ENCODE measurements at regions not wholly inside any gene's neighbourhood (a gene's known extent, or its start where the extent isn't known, plus 50 kb on each side); places are given as distances from the start of the nearest gene placed in this dataset.
A peak's percentile ranks its signal among the peaks of the same experiment; 100 is the strongest.

DNA sequence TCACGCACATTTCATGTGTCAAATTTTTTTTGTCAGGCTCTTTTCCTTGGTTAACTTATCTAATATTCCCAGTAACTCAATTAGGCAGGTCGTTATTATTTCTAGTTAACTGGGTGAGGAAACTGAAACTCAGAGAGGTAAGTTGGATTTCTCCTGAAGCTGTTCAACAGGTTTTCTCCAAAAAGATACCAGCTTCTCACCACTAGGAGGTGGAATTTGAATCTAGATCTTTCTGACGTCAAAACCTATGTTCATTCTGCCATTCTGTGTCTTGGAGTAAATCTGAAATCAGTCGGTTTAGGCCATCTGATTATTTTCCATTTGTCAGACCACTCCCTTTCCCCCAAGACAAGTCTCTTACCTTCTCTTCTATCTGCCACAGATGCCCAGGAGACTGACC lies 572.9 kb downstream of the ACTL7B start:
- H3K4me3 ChIP-seq (ENCODE audit: low read depth, low read length): no peak overlapping the region
- no peaks in the 10 kb centered on the region for H3K4me1 ChIP-seq (ENCODE audit: control insufficient read depth, insufficient read depth, low read length)
- no peaks in the 10 kb centered on the region for H3K9me3 ChIP-seq (ENCODE audit: control insufficient read depth, insufficient read depth, low read length)
- H3K9ac ChIP-seq (ENCODE audit: low read depth, low read length): no peak overlapping the region
- no peaks in the 10 kb centered on the region for H3K27me3 ChIP-seq (ENCODE audit: control insufficient read depth, insufficient read depth, low read length)
- H3K36me3 ChIP-seq (ENCODE audit: control insufficient read depth, insufficient read depth, low read length): no peaks in the 10 kb centered on the region
- no peak overlapping the region for H3K27ac ChIP-seq (ENCODE audit: low read depth, low read length)

DNA sequence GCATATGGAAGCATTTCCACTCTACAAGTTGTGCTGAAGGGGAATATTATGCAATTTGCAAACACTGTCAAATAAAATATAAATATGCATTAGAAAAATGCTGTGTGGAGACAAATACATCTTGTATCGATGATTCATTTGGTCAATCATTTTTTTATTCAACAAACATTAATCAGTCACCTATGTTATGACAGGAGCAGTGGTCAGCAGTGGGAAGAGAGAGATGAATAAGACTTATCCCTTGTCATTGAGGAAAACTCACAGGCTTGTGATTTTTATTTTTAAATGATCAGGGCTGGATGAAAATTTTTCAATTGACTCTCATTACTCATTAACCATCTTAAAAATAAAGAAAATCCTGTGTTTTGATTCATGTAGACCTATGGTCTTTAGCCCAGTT lies 574.1 kb downstream of the ACTL7B start:
- Histone ChIP-seq H3K9ac (ENCODE audit: low read depth, low read length) (no peak overlapping the region), H3K27me3 (ENCODE audit: control insufficient read depth, insufficient read depth, low read length) (no peaks in the 10 kb centered on the region), H3K4me1 (ENCODE audit: control insufficient read depth, insufficient read depth, low read length) (no peaks in the 10 kb centered on the region), H3K27ac (ENCODE audit: low read depth, low read length) (no peak overlapping the region), H3K4me3 (ENCODE audit: low read depth, low read length) (no peak overlapping the region), H3K36me3 (ENCODE audit: control insufficient read depth, insufficient read depth, low read length) (no peaks in the 10 kb centered on the region), H3K9me3 (ENCODE audit: control insufficient read depth, insufficient read depth, low read length) (no peaks in the 10 kb centered on the region)

DNA sequence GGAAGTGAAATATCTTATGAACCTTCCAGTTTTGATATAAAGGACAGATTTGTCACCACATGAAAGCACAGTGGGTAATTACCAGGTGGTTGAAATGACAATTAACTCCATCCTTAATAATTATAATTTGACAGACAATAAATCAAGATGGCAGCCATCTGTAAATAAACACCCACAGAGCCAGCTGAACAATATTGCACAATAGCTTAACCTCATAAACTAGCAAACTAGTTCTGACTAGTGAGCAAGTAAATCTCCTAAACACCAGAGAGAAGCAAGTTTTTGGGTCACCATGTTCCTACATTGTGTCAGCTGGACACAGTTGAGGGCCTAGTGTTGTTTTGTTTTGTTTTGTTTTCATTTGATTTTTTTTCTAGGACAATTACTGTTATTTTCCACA lies 577.4 kb downstream of the ACTL7B start:
- no peak overlapping the region for H3K9ac ChIP-seq (ENCODE audit: low read depth, low read length)
- no peaks in the 10 kb centered on the region for H3K4me1 ChIP-seq (ENCODE audit: control insufficient read depth, insufficient read depth, low read length)
- no peaks in the 10 kb centered on the region for H3K27me3 ChIP-seq (ENCODE audit: control insufficient read depth, insufficient read depth, low read length)
- H3K27ac ChIP-seq (ENCODE audit: low read depth, low read length): no peak overlapping the region
- no peaks in the 10 kb centered on the region for H3K9me3 ChIP-seq (ENCODE audit: control insufficient read depth, insufficient read depth, low read length)
- no peak overlapping the region for H3K4me3 ChIP-seq (ENCODE audit: low read depth, low read length)
- no peaks in the 10 kb centered on the region for H3K36me3 ChIP-seq (ENCODE audit: control insufficient read depth, insufficient read depth, low read length)

DNA sequence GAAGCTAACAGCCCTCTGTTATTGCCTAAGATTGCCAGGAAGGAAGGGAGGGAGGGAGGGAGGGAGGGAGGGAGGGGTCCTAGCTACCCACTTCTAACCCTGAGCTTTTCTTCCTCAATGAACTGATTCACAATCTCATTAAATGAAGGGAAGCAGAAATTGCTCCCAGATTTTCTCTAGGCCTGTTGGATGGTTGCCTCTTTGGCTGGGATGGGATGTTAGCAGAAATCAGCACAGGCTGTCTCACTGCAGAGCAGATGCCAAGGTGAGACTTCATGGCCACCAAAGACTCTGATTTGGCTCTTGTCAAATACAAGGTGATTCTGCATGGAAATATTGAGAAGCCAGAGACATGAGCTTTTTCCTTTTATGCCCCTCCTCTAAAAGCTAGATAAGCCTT lies 578.6 kb downstream of the ACTL7B start:
- Histone ChIP-seq H3K27me3 (ENCODE audit: control insufficient read depth, insufficient read depth, low read length) (no peaks in the 10 kb centered on the region), H3K27ac (ENCODE audit: low read depth, low read length) (no peak overlapping the region), H3K9me3 (ENCODE audit: control insufficient read depth, insufficient read depth, low read length) (no peaks in the 10 kb centered on the region), H3K4me1 (ENCODE audit: control insufficient read depth, insufficient read depth, low read length) (peaks cover 9% of the 10 kb centered on the region), H3K9ac (ENCODE audit: low read depth, low read length) (no peak overlapping the region), H3K36me3 (ENCODE audit: control insufficient read depth, insufficient read depth, low read length) (no peaks in the 10 kb centered on the region), H3K4me3 (ENCODE audit: low read depth, low read length) (no peak overlapping the region)

DNA sequence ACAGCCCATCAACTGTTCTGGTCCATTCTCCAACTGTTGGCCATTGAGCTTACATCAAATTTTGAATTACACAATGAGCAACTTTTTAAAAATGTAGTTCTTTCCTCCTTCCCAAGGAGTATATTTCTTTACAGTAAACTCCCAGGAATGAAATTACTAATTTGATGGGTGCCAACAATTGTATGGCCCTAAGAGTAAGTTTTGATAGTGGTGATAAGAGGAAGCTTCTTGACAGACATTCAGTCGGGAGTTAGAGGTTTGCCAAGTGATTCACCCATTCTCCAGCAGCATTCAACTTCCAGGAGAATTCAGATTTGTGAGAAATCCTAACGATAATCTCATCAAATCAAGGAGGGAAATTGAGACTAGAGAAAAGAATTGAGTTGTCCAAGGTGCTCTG lies 579.9 kb downstream of the ACTL7B start:
- Histone ChIP-seq H3K36me3 (ENCODE audit: control insufficient read depth, insufficient read depth, low read length) (no peaks in the 10 kb centered on the region), H3K27me3 (ENCODE audit: control insufficient read depth, insufficient read depth, low read length) (no peaks in the 10 kb centered on the region), H3K4me1 (ENCODE audit: control insufficient read depth, insufficient read depth, low read length) (peaks cover 22% of the 10 kb centered on the region), H3K27ac (ENCODE audit: low read depth, low read length) (no peak overlapping the region), H3K9me3 (ENCODE audit: control insufficient read depth, insufficient read depth, low read length) (no peaks in the 10 kb centered on the region), H3K9ac (ENCODE audit: low read depth, low read length) (no peak overlapping the region), H3K4me3 (ENCODE audit: low read depth, low read length) (no peak overlapping the region)

DNA sequence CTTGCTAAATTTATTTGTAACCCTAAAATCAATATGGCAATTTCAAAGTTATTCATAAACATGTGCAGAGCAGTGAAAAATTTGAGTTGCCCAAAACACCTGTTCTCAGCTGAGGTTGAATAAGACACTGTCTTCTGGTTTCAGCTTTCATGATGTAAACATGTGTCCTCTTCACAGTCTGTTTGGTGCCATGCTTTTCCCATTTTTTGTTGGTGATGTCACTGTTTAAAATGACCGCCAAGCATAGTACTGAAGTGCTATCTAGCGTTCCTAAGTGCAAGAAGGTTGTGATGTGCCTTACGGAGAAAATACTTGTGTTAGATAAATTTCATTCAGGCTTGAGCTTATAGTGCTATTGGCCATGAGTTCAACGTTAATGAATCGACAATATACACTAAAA lies 580.8 kb downstream of the ACTL7B start:
- no peak overlapping the region for H3K27ac ChIP-seq (ENCODE audit: low read depth, low read length)
- no peak overlapping the region for H3K9ac ChIP-seq (ENCODE audit: low read depth, low read length)
- H3K9me3 ChIP-seq (ENCODE audit: control insufficient read depth, insufficient read depth, low read length): no peaks in the 10 kb centered on the region
- H3K36me3 ChIP-seq (ENCODE audit: control insufficient read depth, insufficient read depth, low read length): no peaks in the 10 kb centered on the region
- H3K27me3 ChIP-seq (ENCODE audit: control insufficient read depth, insufficient read depth, low read length): no peaks in the 10 kb centered on the region
- peaks cover 22% of the 10 kb centered on the region for H3K4me1 ChIP-seq (ENCODE audit: control insufficient read depth, insufficient read depth, low read length)
- no peak overlapping the region for H3K4me3 ChIP-seq (ENCODE audit: low read depth, low read length)

DNA sequence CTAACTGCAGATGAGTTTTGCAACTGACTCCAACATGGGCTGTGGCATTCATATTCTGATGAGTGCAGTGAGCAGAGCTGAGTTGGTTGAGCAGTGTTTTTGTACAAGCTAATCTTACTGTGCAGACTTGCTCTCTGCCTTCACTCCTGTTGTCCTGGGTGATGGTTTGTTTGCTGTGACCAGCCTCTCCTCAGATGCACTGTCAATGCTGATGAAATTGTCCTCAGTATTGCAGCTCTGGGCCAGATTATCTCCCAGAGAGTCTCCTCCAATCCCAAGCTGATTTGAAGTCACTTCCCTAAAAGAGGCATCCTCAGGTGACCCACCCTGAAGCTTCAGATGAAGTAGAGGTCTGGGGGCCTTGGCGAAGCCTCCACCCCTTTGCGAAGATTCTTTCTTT lies 581.8 kb downstream of the ACTL7B start:
- H3K27me3 ChIP-seq (ENCODE audit: control insufficient read depth, insufficient read depth, low read length): no peaks in the 10 kb centered on the region
- H3K9ac ChIP-seq (ENCODE audit: low read depth, low read length): no peak overlapping the region
- H3K4me1 ChIP-seq (ENCODE audit: control insufficient read depth, insufficient read depth, low read length): peaks cover 22% of the 10 kb centered on the region
- no peak overlapping the region for H3K4me3 ChIP-seq (ENCODE audit: low read depth, low read length)
- no peaks in the 10 kb centered on the region for H3K9me3 ChIP-seq (ENCODE audit: control insufficient read depth, insufficient read depth, low read length)
- no peak overlapping the region for H3K27ac ChIP-seq (ENCODE audit: low read depth, low read length)
- no peaks in the 10 kb centered on the region for H3K36me3 ChIP-seq (ENCODE audit: control insufficient read depth, insufficient read depth, low read length)

DNA sequence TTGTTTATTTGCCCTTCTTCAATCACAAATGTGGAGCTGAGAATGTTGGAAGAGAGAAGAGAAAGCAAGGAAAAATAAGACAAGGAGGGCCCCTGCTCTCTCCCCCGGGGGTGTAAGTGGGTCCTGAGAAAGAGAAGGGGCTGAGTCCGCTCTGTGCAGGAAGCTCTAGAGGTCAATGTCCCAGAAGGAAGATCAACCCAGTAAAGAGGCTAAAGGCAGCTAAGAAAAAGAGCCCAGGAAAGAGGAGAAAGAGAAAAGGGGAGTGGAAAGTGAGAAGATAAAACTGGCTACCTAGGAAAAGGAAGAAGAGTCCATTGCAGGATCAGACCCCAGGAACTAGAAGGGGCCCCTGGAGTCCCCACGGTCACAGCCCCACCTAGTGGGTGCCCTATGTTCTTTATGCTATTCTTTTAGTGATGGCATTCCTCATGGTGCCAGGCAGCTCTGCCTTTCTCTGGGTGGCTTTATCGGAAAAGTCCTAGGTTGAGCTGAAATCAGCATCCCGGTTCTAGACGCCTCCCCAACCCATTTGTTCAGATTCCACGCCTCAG lies 583.4 kb downstream of the ACTL7B start:
- Histone ChIP-seq H3K4me1 (ENCODE audit: control insufficient read depth, insufficient read depth, low read length) (peaks cover 22% of the 10 kb centered on the region), H3K27ac (ENCODE audit: low read depth, low read length) (peak overlapping the region; percentile 84), H3K4me3 (ENCODE audit: low read depth, low read length) (peak overlapping the region; percentile 26; the same call in 1 of the 2 replicates), H3K9me3 (ENCODE audit: control insufficient read depth, insufficient read depth, low read length) (no peaks in the 10 kb centered on the region), H3K36me3 (ENCODE audit: control insufficient read depth, insufficient read depth, low read length) (no peaks in the 10 kb centered on the region), H3K27me3 (ENCODE audit: control insufficient read depth, insufficient read depth, low read length) (no peaks in the 10 kb centered on the region), H3K9ac (ENCODE audit: low read depth, low read length) (peak overlapping the region; percentile 27; the same call in 1 of the 2 replicates)

DNA sequence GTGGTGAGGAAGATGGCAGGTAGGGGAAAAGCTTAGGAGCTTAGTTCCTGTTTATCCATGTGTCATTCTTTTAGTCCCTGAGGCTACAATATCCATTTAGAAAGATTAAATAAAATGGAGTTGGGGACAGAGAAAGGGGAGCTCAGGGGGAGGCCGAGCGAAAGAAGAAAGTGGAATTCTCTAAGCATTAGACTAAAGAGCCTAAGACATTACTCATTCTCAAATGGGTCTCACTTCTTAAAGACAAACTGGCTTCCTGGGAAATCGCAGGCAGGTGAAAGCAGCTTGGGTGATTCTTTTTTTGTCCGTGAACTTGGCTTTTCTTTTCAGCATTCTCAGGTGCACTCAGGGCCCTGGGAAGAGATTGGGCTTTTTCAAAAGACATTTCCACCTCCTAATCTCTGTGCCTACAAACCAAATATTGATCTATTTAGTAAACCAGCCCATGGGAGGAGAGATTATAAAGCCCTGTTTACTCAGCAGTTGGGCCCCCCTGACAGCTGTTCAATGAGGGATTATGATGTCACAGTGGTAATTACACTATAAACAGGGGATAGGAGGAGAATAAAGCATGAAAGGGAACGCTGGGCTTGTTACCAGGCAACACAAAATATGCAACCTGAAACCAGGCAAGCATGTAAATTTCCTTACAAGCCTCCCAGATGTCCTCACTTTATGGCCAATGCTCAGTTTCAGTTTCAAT lies 584.0 kb downstream of the ACTL7B start:
- no peaks in the 10 kb centered on the region for H3K27me3 ChIP-seq (ENCODE audit: control insufficient read depth, insufficient read depth, low read length)
- H3K9ac ChIP-seq (ENCODE audit: low read depth, low read length): peak overlapping the region; percentile 27; the same call in 1 of the 2 replicates
- H3K4me3 ChIP-seq (ENCODE audit: low read depth, low read length): peak overlapping the region; percentile 26; the same call in 1 of the 2 replicates
- H3K9me3 ChIP-seq (ENCODE audit: control insufficient read depth, insufficient read depth, low read length): no peaks in the 10 kb centered on the region
- H3K36me3 ChIP-seq (ENCODE audit: control insufficient read depth, insufficient read depth, low read length): no peaks in the 10 kb centered on the region
- H3K27ac ChIP-seq (ENCODE audit: low read depth, low read length): peak overlapping the region; percentile 84
- peaks cover 22% of the 10 kb centered on the region for H3K4me1 ChIP-seq (ENCODE audit: control insufficient read depth, insufficient read depth, low read length)

DNA sequence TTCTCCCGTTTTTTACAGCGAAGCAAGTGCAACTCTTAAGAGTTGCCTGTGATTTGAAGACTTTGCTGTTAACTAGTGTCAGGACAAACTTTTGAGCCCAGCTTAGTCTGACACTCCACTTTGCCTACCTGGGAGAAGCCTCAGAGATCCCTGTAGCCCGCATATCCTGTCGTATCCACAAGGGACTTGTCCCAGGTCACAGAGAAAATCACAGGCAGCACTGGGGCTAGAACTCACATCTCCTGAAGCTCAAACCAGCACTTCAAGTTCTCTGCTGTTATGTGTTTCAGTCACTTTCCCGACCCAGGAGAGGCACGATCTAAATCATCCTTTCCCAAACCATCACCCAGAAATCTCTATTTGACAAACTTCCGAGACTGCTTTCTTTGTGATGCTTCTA lies 584.5 kb downstream of the ACTL7B start:
- no peaks in the 10 kb centered on the region for H3K27me3 ChIP-seq (ENCODE audit: control insufficient read depth, insufficient read depth, low read length)
- H3K27ac ChIP-seq (ENCODE audit: low read depth, low read length): peak overlapping the region; percentile 84
- H3K4me3 ChIP-seq (ENCODE audit: low read depth, low read length): no peak overlapping the region
- no peak overlapping the region for H3K9ac ChIP-seq (ENCODE audit: low read depth, low read length)
- no peaks in the 10 kb centered on the region for H3K9me3 ChIP-seq (ENCODE audit: control insufficient read depth, insufficient read depth, low read length)
- no peaks in the 10 kb centered on the region for H3K36me3 ChIP-seq (ENCODE audit: control insufficient read depth, insufficient read depth, low read length)
- H3K4me1 ChIP-seq (ENCODE audit: control insufficient read depth, insufficient read depth, low read length): peaks cover 22% of the 10 kb centered on the region

DNA sequence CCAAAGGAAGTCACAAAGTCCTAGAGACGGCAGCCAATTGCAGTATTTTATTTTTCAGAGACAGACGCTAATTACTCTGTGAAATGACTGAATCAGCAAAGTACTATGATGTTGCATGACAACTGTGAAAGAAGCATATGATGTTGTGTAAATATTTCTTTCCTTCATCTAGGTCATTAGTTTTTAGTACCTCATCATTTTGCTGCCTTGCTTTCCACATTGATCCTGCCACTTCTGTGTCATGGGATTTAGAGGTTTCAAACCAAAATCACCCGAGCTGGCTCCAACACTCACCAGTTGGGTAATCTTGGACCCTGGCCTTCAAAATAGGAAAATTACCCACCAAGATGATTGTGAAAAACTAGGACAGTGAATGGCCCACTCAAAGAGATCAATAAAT lies 585.2 kb downstream of the ACTL7B start:
- H3K9me3 ChIP-seq (ENCODE audit: control insufficient read depth, insufficient read depth, low read length): no peaks in the 10 kb centered on the region
- peak overlapping the region; percentile 84 for H3K27ac ChIP-seq (ENCODE audit: low read depth, low read length)
- peaks cover 22% of the 10 kb centered on the region for H3K4me1 ChIP-seq (ENCODE audit: control insufficient read depth, insufficient read depth, low read length)
- H3K9ac ChIP-seq (ENCODE audit: low read depth, low read length): no peak overlapping the region
- no peak overlapping the region for H3K4me3 ChIP-seq (ENCODE audit: low read depth, low read length)
- H3K27me3 ChIP-seq (ENCODE audit: control insufficient read depth, insufficient read depth, low read length): no peaks in the 10 kb centered on the region
- no peaks in the 10 kb centered on the region for H3K36me3 ChIP-seq (ENCODE audit: control insufficient read depth, insufficient read depth, low read length)

All from HUES48 (cell line).